ENCODE measurements at regions not wholly inside any gene's neighbourhood (a gene's known extent, or its start where the extent isn't known, plus 50 kb on each side); places are given as distances from the start of the nearest gene placed in this dataset.
"Not testable (repeated sequence)": the region's sequence is repeated elsewhere in the genome, so short reads cannot be mapped to it uniquely, and the experiment has no call there.

GRCh38 chr14:39500253-39500652, 68.0 kb upstream of the FBXO33 start:
- no peak for TF ChIP-seq CTCF (conservative IDR thresholded peaks at IDR 0.05)
- Histone ChIP-seq H3K27ac (ENCODE audit: low read depth, low read length) (no peak overlapping the region), H3K27me3 (ENCODE audit: control insufficient read depth, insufficient read depth, low read length, poor library complexity, severe bottlenecking) (no peaks in the 10 kb centered on the region), H3K9me3 (ENCODE audit: control insufficient read depth, low read length) (peaks cover 19% of the 10 kb centered on the region), H3K4me3 (ENCODE audit: low read length) (no peak overlapping the region), H3K36me3 (ENCODE audit: control insufficient read depth, insufficient read depth, low read length) (no peaks in the 10 kb centered on the region), H3K4me1 (ENCODE audit: control insufficient read depth, insufficient read depth, low read length) (no peaks in the 10 kb centered on the region), H3K9ac (ENCODE audit: extremely low read depth, low read length, poor library complexity, severe bottlenecking) (no peak overlapping the region)
- H3K4me3 Mint-ChIP-seq, result no peak overlapping the region
- no peak for DNase-seq
- no peaks in the 10 kb centered on the region for H3K27me3 Mint-ChIP-seq (ENCODE audit: insufficient read depth)
- no peaks in the 10 kb centered on the region for H3K4me1 Mint-ChIP-seq
- H3K9me3 Mint-ChIP-seq, result peaks cover 33% of the 10 kb centered on the region
- peaks cover 17% of the 10 kb centered on the region for H3K36me3 Mint-ChIP-seq (ENCODE audit: low read depth)
- 83% methylated on average over 1 of the region's 1 CpG; no CpG with 5 or more reads in 1 of the 2 experiments for WGBS, 2 experiments (ENCODE audit: insufficient coverage in 1 of 2, insufficient read length in 1 of 2)
- no peak overlapping the region for H3K27ac Mint-ChIP-seq

DNA sequence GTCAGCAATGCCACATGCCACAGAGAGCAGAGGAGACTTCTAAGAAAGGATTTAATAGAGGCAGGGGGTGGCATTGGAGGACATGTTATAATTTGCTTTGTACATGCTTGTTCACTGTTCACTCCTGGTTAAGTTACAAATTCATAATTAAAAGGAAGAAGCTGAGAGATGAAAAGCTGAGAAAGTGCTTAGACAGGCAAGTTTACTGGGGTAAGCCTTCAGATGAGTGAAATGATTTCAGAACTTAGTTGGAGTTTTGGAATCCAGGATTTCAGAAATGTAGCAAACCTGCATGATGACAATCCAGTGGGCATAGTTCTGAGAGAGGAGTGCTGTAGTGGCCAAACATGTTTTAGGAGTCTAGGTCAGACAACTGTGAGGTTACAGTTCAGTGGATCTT, 67.3 kb upstream of the FBXO33 start:
- no peaks in the 10 kb centered on the region for H3K36me3 ChIP-seq (ENCODE audit: control insufficient read depth, insufficient read depth, low read length)
- peaks cover 38% of the 10 kb centered on the region for H3K9me3 Mint-ChIP-seq
- no peak overlapping the region for H3K4me3 Mint-ChIP-seq
- DNase-seq, result no peak
- H3K27me3 ChIP-seq (ENCODE audit: control insufficient read depth, insufficient read depth, low read length, poor library complexity, severe bottlenecking), result no peaks in the 10 kb centered on the region
- TF ChIP-seq CTCF (conservative IDR thresholded peaks at IDR 0.05), result no peak
- H3K27me3 Mint-ChIP-seq (ENCODE audit: insufficient read depth), result no peaks in the 10 kb centered on the region
- no peaks in the 10 kb centered on the region for H3K4me1 ChIP-seq (ENCODE audit: control insufficient read depth, insufficient read depth, low read length)
- peaks cover 18% of the 10 kb centered on the region for H3K36me3 Mint-ChIP-seq (ENCODE audit: low read depth)
- H3K4me3 ChIP-seq (ENCODE audit: low read length), result no peak overlapping the region
- H3K27ac Mint-ChIP-seq, result no peak overlapping the region
- no peak overlapping the region for H3K9ac ChIP-seq (ENCODE audit: extremely low read depth, low read length, poor library complexity, severe bottlenecking)
- H3K27ac ChIP-seq (ENCODE audit: low read depth, low read length), result no peak overlapping the region
- H3K9me3 ChIP-seq (ENCODE audit: control insufficient read depth, low read length), result peaks cover 26% of the 10 kb centered on the region
- H3K4me1 Mint-ChIP-seq, result no peaks in the 10 kb centered on the region

GRCh38 chr14:39497677-39498076, 65.4 kb upstream of the FBXO33 start:
- not testable (repeated sequence) for H3K4me3 Mint-ChIP-seq; H3K4me3 ChIP-seq (ENCODE audit: low read length); H3K9ac ChIP-seq (ENCODE audit: extremely low read depth, low read length, poor library complexity, severe bottlenecking); H3K27ac ChIP-seq (ENCODE audit: low read depth, low read length); H3K4me1 Mint-ChIP-seq; H3K27ac Mint-ChIP-seq; H3K27me3 ChIP-seq (ENCODE audit: control insufficient read depth, insufficient read depth, low read length, poor library complexity, severe bottlenecking); H3K27me3 Mint-ChIP-seq (ENCODE audit: insufficient read depth); H3K36me3 ChIP-seq (ENCODE audit: control insufficient read depth, insufficient read depth, low read length); H3K4me1 ChIP-seq (ENCODE audit: control insufficient read depth, insufficient read depth, low read length); DNase-seq
- WGBS, 2 experiments (ENCODE audit: insufficient coverage in 1 of 2, insufficient read length in 1 of 2), result 82 to 100% methylated on average over 2 to 3 of the region's 3 CpGs
- H3K9me3 ChIP-seq (ENCODE audit: control insufficient read depth, low read length), result peaks cover 26% of the 10 kb centered on the region
- H3K36me3 Mint-ChIP-seq (ENCODE audit: low read depth), result peaks cover 18% of the 10 kb centered on the region
- H3K9me3 Mint-ChIP-seq, result peaks cover 38% of the 10 kb centered on the region

DNA sequence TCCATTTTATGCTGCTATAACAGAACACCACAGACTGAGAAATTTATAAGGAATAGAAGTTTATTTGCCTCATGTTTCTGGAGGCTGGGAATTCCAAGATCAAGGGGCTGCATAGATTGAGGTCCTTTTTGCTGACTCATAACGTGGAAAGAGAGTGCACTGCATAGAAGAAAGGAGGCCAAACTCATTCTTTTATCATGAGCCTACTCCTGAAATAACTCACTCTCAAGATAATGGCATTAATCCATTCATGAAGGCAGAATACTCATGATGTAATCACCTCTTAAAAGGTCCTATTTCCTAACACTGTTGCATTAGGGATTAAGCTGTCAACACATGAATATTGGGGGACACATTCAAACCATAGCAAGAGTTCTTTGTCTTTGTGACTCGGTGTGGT, 60.0 kb upstream of the FBXO33 start:
- DNase-seq, result no peak
- 56 to 81% methylated on average over 1 to 2 of the region's 2 CpGs for WGBS, 2 experiments (ENCODE audit: insufficient coverage in 1 of 2, insufficient read length in 1 of 2)
- Mint-ChIP-seq H3K4me1 (peaks cover 4% of the 10 kb centered on the region), H3K4me3 (no peak overlapping the region), H3K36me3 (ENCODE audit: low read depth) (peaks cover 12% of the 10 kb centered on the region), H3K27ac (no peak overlapping the region), H3K9me3 (peaks cover 25% of the 10 kb centered on the region), H3K27me3 (ENCODE audit: insufficient read depth) (no peaks in the 10 kb centered on the region)
- Histone ChIP-seq H3K9me3 (ENCODE audit: control insufficient read depth, low read length) (peaks cover 25% of the 10 kb centered on the region), H3K4me3 (ENCODE audit: low read length) (no peak overlapping the region), H3K4me1 (ENCODE audit: control insufficient read depth, insufficient read depth, low read length) (no peaks in the 10 kb centered on the region), H3K27me3 (ENCODE audit: control insufficient read depth, insufficient read depth, low read length, poor library complexity, severe bottlenecking) (no peaks in the 10 kb centered on the region), H3K36me3 (ENCODE audit: control insufficient read depth, insufficient read depth, low read length) (no peaks in the 10 kb centered on the region), H3K9ac (ENCODE audit: extremely low read depth, low read length, poor library complexity, severe bottlenecking) (no peak overlapping the region), H3K27ac (ENCODE audit: low read depth, low read length) (no peak overlapping the region)
- TF ChIP-seq CTCF (conservative IDR thresholded peaks at IDR 0.05), result no peak
